AG08395 (cell line): ENCODE measurements at regions not wholly inside any gene's neighbourhood (a gene's known extent, or its start where the extent isn't known, plus 50 kb on each side); places are given as distances from the start of the nearest gene placed in this dataset.

Source experiments
- DNase-seq: peaks from one replicate; pipeline ENCODE4 v3.0.0; 2012; ENCODE audit warnings: mixed read lengths, low spot score

DNA sequence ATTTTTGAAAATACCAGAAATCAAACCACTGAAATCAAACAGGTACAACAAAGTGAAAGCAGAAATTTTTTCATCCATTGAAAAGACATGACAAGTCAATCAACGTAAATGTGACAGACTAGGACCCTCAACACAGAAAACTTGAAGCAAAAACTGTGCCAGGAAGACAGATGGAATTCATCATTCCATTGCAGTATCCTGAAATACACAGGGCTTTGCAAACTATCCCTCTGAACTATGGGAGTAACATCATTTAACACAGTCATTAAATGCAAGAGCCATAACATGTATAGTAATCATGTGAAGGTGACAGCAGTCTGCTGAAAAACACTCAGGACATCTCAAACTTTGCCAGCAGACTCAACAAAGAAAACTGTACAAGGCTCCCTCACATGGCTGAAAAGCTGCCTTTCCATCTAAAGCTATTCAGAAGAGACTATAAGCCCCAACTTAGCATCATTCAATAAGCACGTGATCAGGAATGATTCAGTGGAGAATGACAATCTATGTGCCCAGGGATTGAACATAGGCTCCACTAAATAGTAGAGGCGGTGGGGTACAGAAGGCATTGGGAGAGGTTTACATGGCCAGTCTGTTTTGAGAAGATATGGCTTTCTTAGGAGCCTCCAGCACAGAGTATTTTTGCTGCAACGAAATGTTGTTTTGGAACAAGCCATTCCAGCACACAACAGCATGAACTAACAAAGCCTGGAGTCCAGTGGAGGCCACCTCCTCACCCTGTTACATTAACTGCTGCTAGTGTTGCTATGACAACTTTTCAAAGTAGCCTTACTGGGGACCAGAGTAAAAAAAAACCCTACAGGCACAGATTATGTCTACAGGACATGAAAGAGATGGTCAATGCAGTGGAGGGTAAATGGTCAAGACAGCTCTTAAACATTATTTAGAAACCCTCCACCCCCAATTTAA is 274.5 kb upstream of the NOCT start:
- no peak for DNase-seq

DNA sequence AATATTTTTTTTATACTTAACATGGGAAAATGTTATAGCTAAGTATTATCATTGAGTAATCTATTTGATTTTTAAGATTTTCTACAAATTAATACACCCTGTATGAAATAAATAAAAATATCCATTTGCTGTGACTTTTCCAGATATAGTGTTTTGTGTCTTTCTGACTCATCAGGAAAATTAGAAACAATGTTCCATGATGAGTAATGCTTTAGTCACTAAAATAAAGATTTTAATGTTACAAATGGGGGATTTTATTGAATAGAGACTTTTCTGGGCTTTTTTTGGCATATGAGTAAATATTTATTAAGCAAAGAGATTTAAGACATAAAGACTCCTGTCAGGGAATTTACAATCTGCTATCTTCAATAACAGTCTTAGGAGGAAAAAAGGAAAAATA is 279.2 kb upstream of the NOCT start:
- peak; percentile 38 for DNase-seq

DNA sequence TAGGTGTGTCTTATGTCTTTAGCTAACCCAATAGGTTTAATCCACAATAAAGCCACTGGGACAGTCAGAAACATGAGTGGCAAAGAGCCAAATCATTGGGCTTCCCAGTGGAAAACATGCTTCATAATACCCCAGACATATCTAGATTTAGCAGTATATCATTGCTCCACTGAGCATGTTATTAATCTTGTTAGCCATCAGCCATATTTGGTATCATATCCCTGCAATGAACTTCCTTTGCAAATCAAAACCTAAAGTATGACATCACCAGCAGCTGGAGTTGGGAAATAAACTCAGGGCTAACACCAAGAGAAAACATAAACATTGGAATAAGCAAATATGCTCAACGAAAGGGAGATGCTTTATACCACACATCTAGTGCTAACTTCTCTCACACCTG is 280.8 kb upstream of the NOCT start:
- peak; percentile 35 for DNase-seq

DNA sequence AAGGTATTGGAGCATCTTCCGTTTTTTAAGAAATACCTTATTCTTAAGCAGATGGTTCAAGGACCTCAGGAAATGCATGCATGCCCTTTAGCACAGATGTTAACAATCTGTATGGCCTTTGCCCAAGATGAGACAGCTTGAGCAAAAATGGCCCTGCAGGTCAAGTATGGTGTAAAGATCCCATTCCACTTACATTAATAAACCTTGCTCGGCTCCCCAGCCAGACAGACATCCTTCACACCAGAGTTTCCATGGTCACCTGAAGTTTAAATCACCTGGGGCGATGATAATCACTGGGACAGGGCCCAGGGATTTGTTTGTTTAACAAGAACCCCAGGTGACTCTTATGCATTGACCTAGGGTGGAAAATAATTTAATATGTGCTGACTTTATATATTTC is 287.0 kb upstream of the NOCT start:
- DNase-seq = no peak

DNA sequence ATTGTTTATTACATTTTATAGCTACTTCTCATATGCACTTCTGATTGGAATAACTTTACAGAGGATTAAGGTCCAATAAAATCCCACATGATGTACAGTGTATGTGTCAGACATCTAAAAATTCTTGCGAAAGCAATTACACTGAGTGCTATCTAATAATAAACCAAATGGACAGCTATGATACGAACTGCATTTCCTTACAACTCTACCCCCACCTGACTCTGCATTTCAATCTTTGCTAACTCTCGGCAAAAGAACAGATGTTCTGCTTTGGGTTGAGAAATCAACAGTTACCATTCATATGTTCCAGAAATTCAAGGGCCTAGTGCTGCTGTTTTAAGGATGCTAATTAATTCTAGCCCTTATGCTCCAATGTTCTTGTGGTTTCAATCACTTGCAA is 287.9 kb upstream of the NOCT start:
- no peak for DNase-seq

DNA sequence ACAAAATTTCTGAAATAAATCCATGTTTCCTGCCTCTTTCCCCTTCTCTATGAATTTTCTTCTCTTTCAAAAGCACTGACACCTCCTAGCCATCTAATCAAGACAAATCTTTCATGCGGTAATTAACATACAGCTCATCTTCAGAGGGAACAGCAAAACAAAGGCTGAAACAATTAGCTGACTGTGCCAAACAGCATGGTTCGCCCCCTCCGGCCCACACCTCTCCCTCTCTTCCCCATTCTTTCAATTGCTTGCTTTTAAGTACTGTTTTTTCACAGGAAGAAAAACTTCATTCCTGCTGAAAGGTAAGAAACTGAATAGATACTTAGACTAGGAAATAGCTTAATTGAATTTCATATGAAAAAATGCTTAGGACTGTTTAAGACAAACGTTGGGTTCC is 291.1 kb upstream of the NOCT start:
- DNase-seq = no peak

DNA sequence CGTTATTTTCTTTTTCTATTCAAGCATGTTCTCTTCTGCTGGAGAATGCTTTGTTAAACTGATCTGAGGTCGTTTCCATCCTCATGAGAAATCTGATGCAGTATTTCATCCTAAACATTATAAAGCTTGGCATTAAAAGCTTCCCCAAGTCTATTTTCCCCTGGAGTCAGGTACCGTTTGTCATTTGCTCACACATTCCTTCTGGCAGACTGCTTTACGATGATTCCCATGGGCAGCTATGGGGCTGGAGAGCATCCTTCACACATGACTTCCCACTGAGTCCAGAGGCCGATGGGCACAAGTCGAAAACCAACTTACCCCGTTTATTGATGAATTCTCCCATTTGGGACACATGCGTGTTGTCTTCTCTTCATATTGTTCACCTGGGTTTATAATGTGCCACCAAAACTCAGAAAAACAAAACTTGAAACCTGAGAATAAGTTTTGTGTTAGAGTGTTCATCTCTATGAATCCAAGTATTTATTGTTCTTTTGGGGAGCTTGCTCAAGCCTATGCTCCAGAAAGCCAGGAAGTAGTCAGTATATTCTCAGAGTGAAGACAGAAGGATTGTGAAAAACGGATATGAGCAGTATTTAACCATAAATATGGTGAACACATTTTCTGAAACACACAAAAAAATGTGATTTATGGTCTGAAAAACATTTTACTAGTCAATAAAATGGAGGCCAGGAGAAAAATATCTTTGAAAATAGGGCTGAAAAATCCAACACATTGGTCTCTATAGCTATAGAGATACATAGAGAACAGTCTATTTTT is 298.8 kb upstream of the NOCT start:
- no peak for DNase-seq

DNA sequence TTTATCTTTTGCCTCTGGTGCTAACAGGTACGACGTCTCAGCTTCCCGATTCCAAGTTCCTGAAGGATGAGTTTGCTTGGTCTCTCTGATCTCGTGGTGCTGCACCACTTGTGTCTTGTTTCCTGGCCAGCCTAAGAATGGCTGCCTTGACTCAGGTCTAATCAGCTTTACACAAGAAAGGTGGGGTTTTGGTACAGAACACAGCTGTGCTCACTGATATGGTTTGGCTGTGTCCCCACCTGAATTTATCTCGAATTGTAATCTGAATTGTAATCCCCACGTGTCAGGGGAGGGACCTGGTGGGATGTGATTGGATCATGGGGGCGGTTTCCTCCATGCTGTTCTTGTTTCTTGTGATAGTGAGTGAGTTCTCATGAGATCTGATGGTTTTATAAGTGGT is 305.3 kb upstream of the NOCT start:
- DNase-seq = no peak

DNA sequence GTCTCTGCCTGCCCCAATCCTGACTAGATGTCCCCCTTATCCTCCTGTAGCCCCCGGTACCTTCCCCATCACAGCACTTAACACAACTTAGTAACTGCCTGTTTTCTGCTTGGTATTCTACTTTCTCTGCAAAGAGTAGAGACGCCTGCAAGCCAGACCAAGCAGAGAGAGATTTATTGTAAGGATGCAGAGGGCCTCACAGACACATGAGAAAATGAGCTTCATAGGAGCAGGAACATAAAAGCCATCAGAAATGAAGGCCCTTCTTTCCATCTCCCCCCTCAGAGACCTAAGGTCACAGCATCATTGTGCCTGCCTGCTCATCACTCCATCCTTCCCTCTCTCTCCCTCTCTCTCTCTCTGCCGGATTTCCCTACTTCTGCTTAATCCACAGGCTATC is 305.7 kb upstream of the NOCT start:
- DNase-seq = no peak

DNA sequence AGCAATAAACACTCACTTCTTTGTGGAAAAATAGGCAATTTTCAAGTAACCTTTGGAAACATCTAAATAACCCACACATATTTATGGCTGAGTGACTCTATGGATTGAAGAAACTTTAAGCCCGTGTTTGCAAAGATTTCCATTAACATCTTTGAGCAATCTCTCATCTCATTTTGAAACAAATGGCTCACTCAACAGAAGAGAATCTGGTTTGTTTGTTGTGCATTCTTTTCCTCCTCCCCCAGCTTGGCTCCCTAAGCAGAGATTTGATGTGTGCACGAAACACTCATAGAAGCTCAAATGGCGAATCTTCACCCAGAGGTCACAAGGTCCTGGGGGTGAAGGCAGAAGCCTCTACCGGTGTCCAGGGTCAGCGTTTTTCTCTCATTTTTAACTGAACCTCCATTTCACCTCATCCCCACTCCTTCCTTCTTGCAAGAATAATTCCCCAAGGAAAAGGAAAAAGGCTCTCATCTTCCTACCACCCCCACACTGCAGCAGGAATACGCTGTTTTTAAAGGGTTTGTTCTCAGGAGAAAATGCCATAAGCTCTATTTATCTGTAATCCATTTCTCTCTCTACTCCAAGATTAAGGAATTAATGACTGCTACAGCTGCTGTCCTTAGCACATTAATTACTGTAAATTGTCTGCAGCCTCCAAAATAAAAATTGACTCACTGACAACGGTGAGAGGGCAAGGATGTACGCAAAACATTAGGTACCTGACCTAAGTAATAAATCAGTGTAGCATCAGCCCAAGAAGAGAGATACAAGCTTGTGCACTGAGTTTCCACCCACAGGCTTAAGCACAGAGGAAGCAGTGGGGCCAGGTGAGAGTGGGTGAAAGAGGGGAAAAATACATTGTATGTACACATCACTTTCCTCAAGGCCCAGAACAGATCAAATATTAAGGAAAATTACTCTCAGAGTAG is 307.6 kb upstream of the NOCT start:
- DNase-seq = peak; percentile 43

DNA sequence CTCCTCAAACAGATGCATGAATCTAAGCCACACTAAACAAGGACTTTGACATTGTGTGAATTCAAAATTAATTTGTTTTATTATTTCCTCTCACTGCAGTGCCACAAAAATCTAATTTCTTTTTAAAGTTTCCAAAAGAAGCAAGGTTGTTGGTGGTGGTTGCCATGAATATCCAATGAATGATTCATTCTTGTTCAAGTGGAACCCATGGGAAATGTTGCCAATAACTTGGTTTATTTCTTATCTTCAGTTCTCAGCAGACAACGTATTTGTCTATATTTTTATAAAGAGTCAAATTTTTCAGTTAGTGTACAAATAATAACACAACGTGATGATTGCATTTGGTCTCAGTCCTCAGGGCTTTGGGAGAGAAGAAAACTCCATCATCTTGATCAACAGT is 309.4 kb upstream of the NOCT start:
- DNase-seq = no peak

DNA sequence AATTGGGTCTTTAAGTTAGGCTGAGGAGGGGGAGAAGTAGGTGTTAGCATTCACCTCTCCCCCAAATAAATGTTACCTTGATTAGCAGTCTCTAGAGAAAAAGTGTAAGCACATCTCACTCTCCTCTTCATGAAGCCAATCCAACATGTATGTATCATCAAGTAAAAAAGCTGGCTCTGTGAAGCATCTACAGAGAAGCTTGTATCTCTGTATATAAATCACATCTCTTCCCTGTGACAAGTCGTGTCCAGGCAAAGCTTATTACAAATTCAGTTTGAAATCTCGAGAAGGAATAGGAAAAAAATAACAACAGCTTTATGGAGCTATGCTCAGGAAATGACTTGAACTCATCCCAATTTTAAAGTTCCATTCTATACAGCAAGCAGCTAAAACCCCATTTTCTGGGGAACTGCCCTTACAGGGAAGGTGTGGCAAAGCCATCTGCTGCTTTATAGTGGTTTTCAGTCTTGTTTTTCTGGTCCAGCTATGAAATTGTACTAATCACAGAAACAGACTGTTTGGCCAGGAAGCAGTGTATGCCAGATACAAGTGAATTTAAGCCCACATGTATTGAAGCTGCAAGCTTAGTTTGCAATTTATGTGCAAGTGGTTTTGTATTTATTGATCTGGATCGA is 313.3 kb upstream of the NOCT start:
- no peak for DNase-seq

DNA sequence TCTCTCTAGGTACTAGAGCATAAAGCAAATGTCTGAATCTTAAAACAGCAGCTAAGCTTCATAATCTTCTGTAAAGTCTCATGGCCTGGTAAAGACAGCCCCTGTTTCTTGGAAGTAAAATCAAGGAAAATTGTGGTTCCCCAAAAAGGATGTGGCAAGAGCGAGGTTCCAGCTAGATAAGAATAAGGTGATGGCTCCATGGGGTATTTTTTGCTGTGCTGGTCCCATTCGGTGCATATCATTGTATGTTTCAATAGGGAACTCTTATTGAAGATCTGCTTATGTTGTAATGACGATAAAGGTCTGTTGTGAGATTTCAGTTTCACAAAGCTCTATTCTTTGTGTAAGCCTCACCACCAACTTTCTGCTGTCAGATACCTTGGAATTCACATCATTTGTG is 316.9 kb upstream of the NOCT start:
- DNase-seq = no peak

DNA sequence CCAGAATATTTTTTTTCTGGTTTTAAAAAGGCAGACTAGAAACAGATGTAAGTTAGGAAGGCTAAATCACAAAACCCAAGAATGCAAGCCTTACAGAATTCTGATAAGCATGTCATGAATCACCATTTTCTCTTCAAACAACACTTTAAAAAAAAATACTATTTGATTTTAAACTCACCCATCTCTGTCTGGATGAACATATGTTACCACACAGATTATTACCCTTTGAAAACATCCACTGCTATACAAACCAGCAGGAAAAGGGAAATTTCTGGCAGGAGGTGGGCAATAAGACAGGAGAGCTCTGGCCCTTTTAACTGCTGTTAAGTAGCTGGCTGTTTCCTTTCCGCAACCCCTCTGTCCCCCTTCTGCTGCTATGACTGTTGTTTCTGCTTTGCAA is 317.7 kb upstream of the NOCT start:
- no peak for DNase-seq

DNA sequence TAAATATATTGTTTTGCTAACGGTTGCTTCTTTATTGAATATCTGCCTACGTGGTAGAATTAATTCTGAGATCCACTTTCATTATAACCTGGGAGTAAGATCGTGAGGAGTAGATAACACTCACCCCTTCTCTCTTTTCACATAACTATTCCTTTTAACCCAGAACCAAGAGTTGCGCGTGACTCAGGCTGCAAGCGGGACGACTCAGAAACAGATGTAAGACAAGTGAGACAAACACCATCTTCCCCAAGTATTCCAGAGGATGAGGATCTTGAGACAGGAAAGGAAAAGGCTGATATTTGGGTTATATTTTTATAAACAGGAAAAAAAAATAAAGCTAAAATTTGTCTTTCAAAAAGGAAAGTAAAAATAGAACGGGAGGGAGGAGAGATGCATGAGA is 318.8 kb upstream of the NOCT start:
- DNase-seq = no peak

DNA sequence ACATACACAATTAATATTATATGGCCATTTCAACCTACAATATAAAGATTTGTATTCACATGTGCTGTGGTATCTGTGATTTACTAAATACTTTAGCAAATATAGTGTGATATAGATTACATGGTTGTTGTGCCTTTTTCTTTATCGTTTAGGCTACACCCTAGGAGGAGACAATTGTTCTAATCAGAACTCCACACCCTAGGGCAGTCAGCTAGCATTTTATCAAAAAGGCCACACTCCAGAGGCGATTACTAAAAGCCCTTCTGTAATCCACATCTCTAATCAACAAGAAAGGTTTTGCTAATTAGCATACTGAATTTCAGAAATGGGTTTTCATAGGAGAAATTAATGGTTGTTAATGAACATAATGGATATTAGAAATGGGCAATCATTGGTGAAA is 319.5 kb upstream of the NOCT start:
- DNase-seq = no peak

DNA sequence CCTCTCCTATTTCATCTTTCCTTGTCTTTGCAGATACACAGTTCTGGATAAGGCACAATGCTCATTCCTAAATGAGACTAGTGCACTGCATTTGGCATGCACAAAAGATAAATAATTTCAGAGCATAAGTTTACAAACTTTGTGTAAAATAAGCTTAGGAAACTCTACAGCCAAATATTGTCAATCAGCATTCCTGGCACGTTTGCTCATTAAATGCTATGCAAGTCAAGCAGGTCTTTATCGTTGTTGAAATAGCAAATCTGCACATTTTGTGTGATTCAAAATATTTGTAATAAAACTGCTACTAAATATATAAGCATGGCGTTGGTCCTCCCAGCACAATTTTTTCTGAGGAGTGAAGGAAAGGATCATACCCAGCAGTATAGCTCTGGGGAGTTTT is 322.1 kb upstream of the NOCT start:
- no peak for DNase-seq

DNA sequence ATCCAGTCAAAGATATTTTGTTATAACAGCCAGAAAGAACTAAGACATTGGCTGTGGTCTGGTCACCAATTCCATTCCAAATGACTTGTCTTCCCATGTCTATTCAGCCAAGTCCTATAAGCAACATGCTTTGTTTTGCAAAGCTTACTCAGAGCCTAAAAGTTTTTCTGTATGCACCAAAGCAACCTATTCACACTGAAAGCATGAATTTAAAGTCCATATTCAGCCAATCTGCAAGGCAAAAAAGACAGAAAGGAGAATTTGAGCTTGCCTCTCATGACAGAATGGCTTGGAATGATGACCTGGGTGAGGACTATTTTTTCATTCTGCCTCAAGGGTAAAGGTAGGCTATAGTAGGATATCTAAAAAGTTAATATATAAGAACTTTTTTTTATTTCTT is 323.2 kb upstream of the NOCT start:
- DNase-seq = no peak

DNA sequence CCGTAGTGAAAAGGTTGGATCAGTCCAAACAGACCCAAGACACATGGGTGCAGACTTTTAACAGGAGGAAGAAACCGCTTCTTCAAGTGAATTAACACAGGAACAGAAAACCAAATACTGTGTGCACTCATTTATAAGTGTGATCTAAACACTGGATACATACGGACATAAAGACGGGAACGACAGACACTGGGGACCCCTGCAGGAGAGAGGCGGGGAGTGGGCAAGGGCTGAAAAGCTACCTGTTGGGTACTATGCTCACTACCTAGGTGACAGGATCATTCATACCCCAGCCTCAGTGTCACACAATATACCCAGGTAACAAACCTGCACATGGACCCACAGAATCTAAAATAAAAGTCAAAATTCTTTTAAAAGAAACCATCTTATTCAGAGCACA is 326.0 kb upstream of the NOCT start:
- DNase-seq = no peak

DNA sequence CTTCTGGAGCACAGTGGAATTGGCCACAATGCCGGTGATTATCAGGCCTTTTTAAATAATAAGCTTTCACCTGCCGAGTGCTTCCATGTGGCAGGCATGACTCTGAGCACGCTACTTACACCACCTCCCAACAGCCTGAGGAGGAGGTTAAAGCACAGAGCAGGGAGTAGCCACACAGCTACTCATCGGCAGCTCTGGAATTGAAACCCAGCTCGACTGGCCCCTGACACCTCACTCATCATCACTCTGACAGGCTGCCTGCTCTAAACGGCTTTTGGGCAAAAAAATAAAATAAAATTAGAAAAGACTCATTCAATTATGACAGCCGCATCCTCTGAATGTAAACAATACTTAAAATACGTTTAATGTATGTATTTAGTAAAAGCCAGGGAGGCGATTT is 326.4 kb upstream of the NOCT start:
- DNase-seq = peak; percentile 29

DNA sequence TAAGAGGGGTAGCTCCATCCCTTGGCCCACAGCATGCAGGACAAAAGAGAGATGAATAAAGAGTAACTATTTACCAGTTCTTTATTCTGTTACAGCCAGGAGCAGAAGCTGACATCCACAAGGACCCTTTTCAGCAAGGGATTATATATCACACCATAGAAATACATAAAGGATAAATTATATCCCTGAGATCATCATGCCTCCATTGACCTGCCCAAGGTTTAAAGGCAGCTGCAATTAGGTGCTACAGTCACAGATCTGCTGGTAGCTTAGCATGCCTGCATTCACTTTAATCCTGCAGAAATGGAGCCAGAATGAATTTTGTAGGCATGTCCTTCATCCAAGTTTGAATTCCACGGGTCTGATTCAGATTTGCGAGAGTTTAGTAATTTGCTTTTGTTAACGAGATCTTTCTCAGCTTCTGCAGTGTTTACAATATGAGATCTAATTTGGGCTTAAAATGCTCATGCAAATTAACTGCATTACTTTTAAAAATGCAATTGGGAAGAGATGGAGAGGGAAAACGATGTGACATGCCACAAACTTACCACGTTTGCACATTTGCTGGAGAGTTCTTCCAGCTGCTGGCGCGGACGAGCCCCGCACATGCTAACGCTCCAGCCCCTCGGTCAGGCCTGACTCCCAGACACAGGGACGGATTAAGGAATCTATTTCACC is 327.0 kb upstream of the NOCT start:
- peak; percentile 21 for DNase-seq
